Motor neuron (in vitro differentiated cells): ENCODE measurements at regions not wholly inside any gene's neighbourhood (a gene's known extent, or its start where the extent isn't known, plus 50 kb on each side); places are given as distances from the start of the nearest gene placed in this dataset.
"Not testable (repeated sequence)": the region's sequence is repeated elsewhere in the genome, so short reads cannot be mapped to it uniquely, and the experiment has no call there.

Experiments used
- ATAC-seq, 8 experiments: fragments of 200-7000 bp; cut with Tn5 transposase; replicated peaks in 6 of 8; 2 replicates each; pipeline ENCODE4 v1.8.0; 2021; ENCODE audit warnings: mild to moderate bottlenecking in 8 of 8, moderate library complexity in 8 of 8
- H3K27ac ChIP-seq, 2 donors: fragments of 250-450 bp; sonication (Bioruptor Pico); 2 replicates each; pipeline ENCODE4 v1.9.0; 2021; ENCODE audit warnings: antibody characterized with exemption in 2 of 2, mild to moderate bottlenecking in 2 of 2, moderate library complexity in 1 of 2
- H3K4me1 ChIP-seq, 2 donors: fragments of 250-450 bp; sonication (Bioruptor Pico); replicated peaks in 1 of 2; 2 replicates each; pipeline ENCODE4 v1.6.1; 2021; ENCODE audit warnings: antibody characterized with exemption in 2 of 2, mild to moderate bottlenecking in 2 of 2, moderate library complexity in 1 of 2
- H3K4me3 ChIP-seq, 5 donors: fragments of 250-450 bp; sonication (Bioruptor Pico); 2 replicates each; pipeline ENCODE4 v1.9.0; 2021; ENCODE audit warnings: antibody characterized with exemption in 5 of 5, mild to moderate bottlenecking in 5 of 5, moderate library complexity in 4 of 5
- WGBS, 10 experiments: fragments of 450-650 bp; shearing (Covaris generic); methylation state at CpG; one replicate each; pipeline ENCODE4 v1.0.0; 2022; 5-methylcytosine and 5-hydroxymethylcytosine counted together
- in situ Hi-C, 9 experiments: fragments of 400-800 bp; cut with MboI; loops; one replicate each; pipeline ENCODE4 v1.15.0; 2021; ENCODE audit warnings: low sequenced_read_pairs in 9 of 9, low pct_unique_long_range_greater_than_20kb in 2 of 9; ENCODE audit not compliant: unreplicated experiment in 9 of 9

GRCh38 chr2:33707312-33707711 is 108.2 kb upstream of the FAM98A start:
- Histone ChIP-seq H3K4me1 (peaks cover 14 to 20% of the 10 kb centered on the region in 2 donors), H3K27ac (no peak overlapping the region), H3K4me3 (no peak overlapping the region)
- no peak for ATAC-seq
- in situ Hi-C loops = no loop called here
- 21 to 100% (median 93%) methylated on average over 1 to 2 of the region's 2 CpGs; no CpG with 5 or more reads in 3 of the 10 experiments for WGBS, 10 experiments

- WGBS, 10 experiments = 18 to 80% (median 68%) methylated on average over 1 to 7 of the region's 8 CpGs; no CpG with 5 or more reads in 2 of the 10 experiments
- H3K4me3 ChIP-seq = no peak overlapping the region
- no peak overlapping the region for H3K27ac ChIP-seq
- no peak for ATAC-seq
- peaks cover 14 to 20% of the 10 kb centered on the region in 2 donors for H3K4me1 ChIP-seq
- in situ Hi-C loops = no loop called here
Measured at GRCh38 chr2:33706410-33706809, 107.3 kb upstream of the FAM98A start.

DNA sequence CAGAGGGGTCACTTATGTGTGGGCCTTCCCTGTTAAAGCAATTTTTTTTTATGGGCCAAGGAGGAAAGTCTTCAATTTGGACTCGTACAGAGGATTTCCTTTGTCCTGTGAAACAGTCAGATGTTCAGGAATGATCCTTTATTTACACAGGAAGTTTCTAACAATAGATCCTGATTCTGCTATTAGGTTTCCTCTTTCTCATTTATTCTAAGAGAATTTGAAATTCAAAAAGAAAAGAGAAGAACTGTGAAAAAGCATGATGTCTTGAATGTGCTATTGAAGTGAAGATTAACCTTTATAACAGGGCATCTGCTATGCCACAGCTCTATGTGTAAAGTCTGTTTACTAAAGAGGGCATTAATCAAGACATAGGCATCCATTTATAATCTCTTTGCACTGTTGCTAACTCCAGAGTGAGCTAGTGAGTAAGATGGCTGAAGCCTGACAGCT is 105.3 kb upstream of the FAM98A start:
- H3K27ac ChIP-seq = no peak overlapping the region
- WGBS, 10 experiments = 0 to 20% (median 4%) methylated on average over 1 of the region's 1 CpG; no CpG with 5 or more reads in 2 of the 10 experiments
- in situ Hi-C loops = no loop called here

GRCh38 chr2:33696234-33696633 is 97.1 kb upstream of the FAM98A start:
- in situ Hi-C loops = loop anchor here in 2 of 9 experiments (25.0 kb wide), 2 partner anchors 391 to 1716 kb away; no protein-coding TSS in a partner anchor
- ATAC-seq = no peak
- no peak overlapping the region for H3K27ac ChIP-seq
- no peaks in the 10 kb centered on the region for H3K4me1 ChIP-seq
- H3K4me3 ChIP-seq = no peak overlapping the region

More for the DNA sequence above, 105.3 kb upstream of the FAM98A start:
- Histone ChIP-seq H3K4me1 (peaks cover 14 to 20% of the 10 kb centered on the region in 2 donors), H3K4me3 (no peak overlapping the region)
- peak in 5 of 8 experiments; percentile 79 to 93 (median 86) for ATAC-seq

- Histone ChIP-seq H3K27ac (no peak overlapping the region), H3K4me1 (no peaks in the 10 kb centered on the region), H3K4me3 (no peak overlapping the region)
- in situ Hi-C loops = loop anchor here in 2 of 9 experiments (25.0 kb wide), 2 partner anchors 392 to 1717 kb away; no protein-coding TSS in a partner anchor
- WGBS, 10 experiments = 0 to 100% (median 20%) methylated on average over 1 of the region's 1 CpG; no CpG with 5 or more reads in 2 of the 10 experiments
- ATAC-seq = no peak
Measured at GRCh38 chr2:33694904-33695303, 95.8 kb upstream of the FAM98A start.

DNA sequence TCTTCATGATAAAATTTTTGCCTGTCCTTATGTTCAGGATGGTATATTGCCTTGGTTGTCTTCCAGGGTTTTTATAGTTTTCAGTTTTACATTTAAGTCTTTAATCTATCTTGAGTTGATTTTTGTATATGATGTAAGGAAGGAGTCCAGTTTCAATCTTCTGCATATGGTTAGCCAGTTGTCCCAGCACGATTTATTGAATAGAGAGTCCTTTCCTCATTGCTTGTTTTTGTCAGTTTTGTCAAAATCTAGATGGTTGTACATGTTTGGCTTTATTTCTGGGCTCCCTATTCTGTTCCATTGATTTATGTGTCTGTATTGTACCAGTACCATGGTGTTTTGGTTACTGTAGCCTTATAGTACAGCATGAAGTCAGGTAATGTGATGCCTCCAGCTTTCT is 91.6 kb upstream of the FAM98A start:
- 0 to 100% (median 58%) methylated on average over 1 of the region's 1 CpG; no CpG with 5 or more reads in 2 of the 10 experiments for WGBS, 10 experiments
- in situ Hi-C loops = loop anchor here in 2 of 9 experiments (25.0 kb wide), 2 partner anchors 397 to 1722 kb away; no protein-coding TSS in a partner anchor
- not testable (repeated sequence) for H3K4me1 ChIP-seq, H3K4me3 ChIP-seq, H3K27ac ChIP-seq, ATAC-seq

GRCh38 chr2:33681364-33681757 is 82.3 kb upstream of the FAM98A start:
- H3K27ac ChIP-seq = no peak overlapping the region
- in situ Hi-C loops = loop anchor here in 2 of 9 experiments (25.0 kb wide), 2 partner anchors 406 to 1731 kb away; no protein-coding TSS in a partner anchor

GRCh38 chr2:33680644-33681363 is 81.7 kb upstream of the FAM98A start:
- Histone ChIP-seq H3K4me3 (no peak overlapping the region), H3K4me1 (peaks cover 3 to 4% of the 10 kb centered on the region in 2 donors), H3K27ac (no peak overlapping the region)
- ATAC-seq = peak in 4 of 8 experiments; percentile 46 to 79 (median 74)
- 0 to 75% (median 57%) methylated on average over 4 to 11 of the region's 12 CpGs for WGBS, 10 experiments
- in situ Hi-C loops = loop anchor here in 2 of 9 experiments (25.0 kb wide), 2 partner anchors 406 to 1731 kb away; no protein-coding TSS in a partner anchor

More at GRCh38 chr2:33681364-33681757, 82.3 kb upstream of the FAM98A start:
- 0 to 33% (median 0%) methylated on average over 1 of the region's 1 CpG for WGBS, 10 experiments
- H3K4me1 ChIP-seq = peaks cover 3 to 4% of the 10 kb centered on the region in 2 donors
- peak in 4 of 8 experiments; percentile 30 to 85 (median 72) for ATAC-seq
- no peak overlapping the region for H3K4me3 ChIP-seq

DNA sequence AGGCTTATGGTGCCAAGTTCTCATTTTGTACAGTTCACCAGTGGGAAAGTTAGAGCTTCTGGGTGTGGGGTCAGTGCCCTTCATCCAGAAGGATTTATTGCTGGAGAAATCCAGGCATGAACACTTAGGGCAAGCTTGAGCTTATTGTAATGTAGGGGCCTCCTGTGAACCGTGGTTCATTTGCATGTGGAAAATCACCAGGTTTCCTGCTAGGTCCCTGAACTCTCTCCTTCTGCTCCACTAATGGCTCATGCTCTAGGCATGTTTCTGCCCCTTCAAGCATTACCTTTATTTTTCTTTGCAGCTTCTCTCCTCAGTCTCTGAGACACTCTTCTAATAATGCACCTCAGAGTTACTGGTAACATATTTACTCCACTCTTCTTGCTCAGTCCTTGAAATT is 79.3 kb upstream of the FAM98A start:
- 0% methylated on average over 1 of the region's 1 CpG; no CpG with 5 or more reads in 5 of the 10 experiments for WGBS, 10 experiments
- peak in 2 of 8 experiments; percentile 33 to 44 for ATAC-seq
- Histone ChIP-seq H3K27ac (no peak overlapping the region), H3K4me3 (no peak overlapping the region), H3K4me1 (peaks cover 3 to 4% of the 10 kb centered on the region in 2 donors)
- in situ Hi-C loops = loop anchor here in 2 of 9 experiments (25.0 kb wide), 2 partner anchors 409 to 1734 kb away; no protein-coding TSS in a partner anchor

DNA sequence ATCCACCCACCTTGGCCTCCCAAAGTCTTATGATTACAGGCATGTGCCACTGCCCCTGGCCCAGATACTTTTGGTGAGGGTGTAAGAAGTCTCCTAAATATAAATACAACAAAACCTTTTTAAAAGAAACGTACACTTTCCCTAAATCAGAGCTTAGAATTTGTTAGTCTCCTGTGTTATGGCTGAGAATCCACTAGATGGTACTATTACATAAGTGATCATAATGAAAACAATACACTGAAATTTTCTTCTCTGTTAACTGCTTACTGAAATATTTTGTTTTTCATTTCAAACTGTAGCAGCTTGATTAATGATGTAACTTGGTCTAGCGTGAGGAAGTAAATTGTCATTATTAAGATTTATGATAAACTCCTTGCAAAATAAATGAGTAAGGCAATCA is 74.8 kb upstream of the FAM98A start:
- Histone ChIP-seq H3K4me1 (peaks cover 5 to 9% of the 10 kb centered on the region in 2 donors), H3K27ac (no peak overlapping the region), H3K4me3 (no peak overlapping the region)
- peak in 4 of 8 experiments; percentile 41 to 71 (median 66) for ATAC-seq
- in situ Hi-C loops = loop anchor here in 1 of 9 experiments (25.0 kb wide), 1 partner anchor 112 kb away; no protein-coding TSS in a partner anchor
- WGBS, 10 experiments = 0 to 67% (median 40%) methylated on average over 1 to 2 of the region's 2 CpGs; no CpG with 5 or more reads in 1 of the 10 experiments

DNA sequence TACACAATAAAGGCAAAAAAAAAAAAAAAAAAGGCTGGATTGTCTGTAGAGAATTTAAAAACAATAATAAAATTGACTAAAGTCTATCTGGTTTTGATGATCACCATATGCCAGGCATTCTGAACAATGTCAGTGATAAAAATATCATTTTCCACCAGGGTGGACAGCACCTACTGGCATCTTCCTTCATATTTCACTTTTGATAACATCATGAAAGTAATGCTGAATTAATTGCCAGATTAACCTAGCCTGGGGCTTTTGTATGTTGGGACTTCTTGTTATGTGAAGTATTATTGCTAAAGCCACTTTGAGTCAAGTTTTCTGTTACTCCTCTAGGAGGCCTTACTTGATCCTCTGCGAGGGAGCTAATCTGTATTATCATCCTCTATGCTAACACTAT is 73.8 kb upstream of the FAM98A start:
- Histone ChIP-seq H3K4me3 (no peak overlapping the region), H3K27ac (no peak overlapping the region), H3K4me1 (peaks cover 2 to 4% of the 10 kb centered on the region in 2 donors)
- in situ Hi-C loops = loop anchor here in 1 of 9 experiments (25.0 kb wide), 1 partner anchor 111 kb away; no protein-coding TSS in a partner anchor
- WGBS, 10 experiments = 17 to 100% (median 80%) methylated on average over 1 of the region's 1 CpG; no CpG with 5 or more reads in 2 of the 10 experiments
- no peak for ATAC-seq

- in situ Hi-C loops = loop anchor here in 1 of 9 experiments (25.0 kb wide), 1 partner anchor 110 kb away; no protein-coding TSS in a partner anchor
- peak in 3 of 8 experiments; percentile 16 to 28 (median 22) for ATAC-seq
- Histone ChIP-seq H3K4me1 (peaks cover 2 to 4% of the 10 kb centered on the region in 2 donors), H3K4me3 (no peak overlapping the region), H3K27ac (no peak overlapping the region)
- WGBS, 10 experiments = 50 to 100% (median 75%) methylated on average over 1 of the region's 1 CpG; no CpG with 5 or more reads in 4 of the 10 experiments
Measured at GRCh38 chr2:33672389-33672788, 73.3 kb upstream of the FAM98A start.

DNA sequence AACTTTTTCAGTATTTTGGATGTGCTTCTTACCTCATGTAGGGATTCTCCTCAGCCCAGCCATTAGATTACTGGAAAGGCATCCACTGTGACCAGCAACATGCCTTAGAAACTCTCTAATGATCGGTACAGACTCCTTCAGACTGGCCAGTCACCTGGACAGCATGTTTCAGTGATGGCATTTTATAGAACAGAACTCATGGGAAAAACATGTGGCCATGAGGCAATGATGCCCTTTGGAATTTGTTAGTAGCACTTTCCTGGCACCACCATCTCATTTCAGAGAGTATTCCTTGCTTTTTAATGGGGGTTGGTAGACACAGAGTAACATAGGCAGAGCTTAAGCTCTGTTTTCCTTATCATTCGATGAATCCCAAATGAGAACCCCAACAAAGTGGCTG is 72.1 kb upstream of the FAM98A start:
- no peak overlapping the region for H3K4me3 ChIP-seq
- H3K4me1 ChIP-seq = peaks cover 2 to 4% of the 10 kb centered on the region in 2 donors
- 0 to 100% (median 57%) methylated on average over 1 to 2 of the region's 2 CpGs; no CpG with 5 or more reads in 2 of the 10 experiments for WGBS, 10 experiments
- in situ Hi-C loops = loop anchor here in 1 of 9 experiments (25.0 kb wide), 1 partner anchor 109 kb away; no protein-coding TSS in a partner anchor
- ATAC-seq = no peak
- H3K27ac ChIP-seq = no peak overlapping the region
